ENCODE measurements at regions not wholly inside any gene's neighbourhood (a gene's known extent, or its start where the extent isn't known, plus 50 kb on each side); places are given as distances from the start of the nearest gene placed in this dataset.

GRCh38 chr2:118295592-118296390 is 207.5 kb downstream of the INSIG2 start:
- Histone ChIP-seq H3K4me3 (ENCODE audit: low read depth in 1 of 2, low read length in 2 of 2) (no peak overlapping the region), H3K9me3 (ENCODE audit: control insufficient read depth in 1 of 2, low read length in 2 of 2) (no peaks in the 10 kb centered on the region), H3K36me3 (ENCODE audit: control insufficient read depth in 1 of 2, insufficient read depth in 2 of 2, low read length in 2 of 2) (no peaks in the 10 kb centered on the region), H3K27ac (ENCODE audit: low read depth, low read length) (no peak overlapping the region), H3K9ac (ENCODE audit: low read depth in 1 of 2, low read length in 2 of 2) (no peak overlapping the region), H3K27me3 (ENCODE audit: control insufficient read depth in 1 of 2, insufficient read depth in 2 of 2, low read length in 2 of 2) (peaks cover 5% of the 10 kb centered on the region in 2 donors), H3K4me1 (ENCODE audit: control insufficient read depth in 1 of 2, insufficient read depth in 2 of 2, low read length in 2 of 2) (no peaks in the 10 kb centered on the region)

GRCh38 chr2:118294063-118294462 is 205.8 kb downstream of the INSIG2 start:
- no peaks in the 10 kb centered on the region for H3K4me1 ChIP-seq (ENCODE audit: control insufficient read depth in 1 of 2, insufficient read depth in 2 of 2, low read length in 2 of 2)
- H3K9me3 ChIP-seq (ENCODE audit: control insufficient read depth in 1 of 2, low read length in 2 of 2): no peaks in the 10 kb centered on the region
- H3K27ac ChIP-seq (ENCODE audit: low read depth, low read length): no peak overlapping the region
- H3K36me3 ChIP-seq (ENCODE audit: control insufficient read depth in 1 of 2, insufficient read depth in 2 of 2, low read length in 2 of 2): no peaks in the 10 kb centered on the region
- no peak overlapping the region for H3K9ac ChIP-seq (ENCODE audit: low read depth in 1 of 2, low read length in 2 of 2)
- H3K27me3 ChIP-seq (ENCODE audit: control insufficient read depth in 1 of 2, insufficient read depth in 2 of 2, low read length in 2 of 2): peaks cover 5% of the 10 kb centered on the region in 2 donors
- no peak overlapping the region for H3K4me3 ChIP-seq (ENCODE audit: low read depth in 1 of 2, low read length in 2 of 2)

DNA sequence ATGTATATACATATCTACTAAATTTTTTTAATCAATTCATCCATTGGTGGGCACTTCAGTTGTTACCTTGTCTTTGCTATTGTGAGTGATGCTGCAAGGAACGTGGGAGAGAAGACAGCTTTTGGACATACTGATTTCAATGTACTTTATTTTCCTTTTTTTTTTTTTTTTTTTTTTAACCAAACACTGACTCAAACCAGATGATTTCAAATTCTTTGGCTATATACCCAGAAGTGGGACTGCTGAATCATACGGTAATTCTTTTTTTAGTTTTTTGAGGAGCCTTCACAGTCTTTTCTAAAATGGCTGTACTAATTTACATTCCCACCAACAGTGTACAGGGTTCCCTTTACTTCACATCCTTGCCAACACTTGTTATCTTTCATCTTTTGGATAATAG is 204.7 kb downstream of the INSIG2 start:
- Histone ChIP-seq H3K9ac (ENCODE audit: low read depth in 1 of 2, low read length in 2 of 2) (no peak overlapping the region), H3K36me3 (ENCODE audit: control insufficient read depth in 1 of 2, insufficient read depth in 2 of 2, low read length in 2 of 2) (no peaks in the 10 kb centered on the region), H3K4me1 (ENCODE audit: control insufficient read depth in 1 of 2, insufficient read depth in 2 of 2, low read length in 2 of 2) (no peaks in the 10 kb centered on the region), H3K4me3 (ENCODE audit: low read depth in 1 of 2, low read length in 2 of 2) (no peak overlapping the region), H3K27ac (ENCODE audit: low read depth, low read length) (no peak overlapping the region), H3K27me3 (ENCODE audit: control insufficient read depth in 1 of 2, insufficient read depth in 2 of 2, low read length in 2 of 2) (peaks cover 5% of the 10 kb centered on the region in 2 donors), H3K9me3 (ENCODE audit: control insufficient read depth in 1 of 2, low read length in 2 of 2) (no peaks in the 10 kb centered on the region)

DNA sequence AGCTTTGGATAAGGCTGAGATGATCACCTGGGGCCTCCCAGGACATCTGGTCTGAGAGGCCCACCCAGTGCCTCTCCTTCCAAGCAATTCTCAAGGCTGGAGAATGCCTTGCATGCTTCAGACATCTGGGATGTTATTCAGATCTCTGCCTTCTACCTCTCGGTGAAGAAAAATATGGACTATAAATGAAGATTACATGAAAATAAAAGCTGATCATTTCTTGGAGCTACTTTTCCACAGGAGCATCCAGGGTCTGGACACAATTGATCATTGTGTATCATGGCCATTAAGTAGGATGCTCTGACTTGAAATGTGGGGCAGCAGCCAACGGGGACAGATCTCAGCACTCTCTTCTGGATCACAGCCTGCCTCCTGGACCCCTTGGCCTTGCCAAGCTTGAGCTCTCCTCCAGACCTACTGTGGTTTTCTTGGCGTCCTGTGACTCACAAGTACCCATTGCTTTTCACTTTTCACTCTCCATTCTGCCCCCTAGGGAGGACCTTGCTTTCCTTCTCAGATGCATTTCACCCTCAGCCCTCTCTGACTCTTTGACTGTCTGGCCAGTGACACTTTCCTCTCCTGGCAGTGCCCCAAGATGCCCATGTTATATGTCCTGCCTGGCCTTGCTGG is 203.1 kb downstream of the INSIG2 start:
- H3K36me3 ChIP-seq (ENCODE audit: control insufficient read depth in 1 of 2, insufficient read depth in 2 of 2, low read length in 2 of 2): no peaks in the 10 kb centered on the region
- no peak overlapping the region for H3K4me3 ChIP-seq (ENCODE audit: low read depth in 1 of 2, low read length in 2 of 2)
- H3K27me3 ChIP-seq (ENCODE audit: control insufficient read depth in 1 of 2, insufficient read depth in 2 of 2, low read length in 2 of 2): peaks cover 5% of the 10 kb centered on the region in 2 donors
- H3K9me3 ChIP-seq (ENCODE audit: control insufficient read depth in 1 of 2, low read length in 2 of 2): no peaks in the 10 kb centered on the region
- no peak overlapping the region for H3K9ac ChIP-seq (ENCODE audit: low read depth in 1 of 2, low read length in 2 of 2)
- H3K27ac ChIP-seq (ENCODE audit: low read depth, low read length): no peak overlapping the region
- no peaks in the 10 kb centered on the region for H3K4me1 ChIP-seq (ENCODE audit: control insufficient read depth in 1 of 2, insufficient read depth in 2 of 2, low read length in 2 of 2)

GRCh38 chr2:118290411-118291250 is 202.4 kb downstream of the INSIG2 start:
- Histone ChIP-seq H3K9ac (ENCODE audit: low read depth in 1 of 2, low read length in 2 of 2) (no peak overlapping the region), H3K4me1 (ENCODE audit: control insufficient read depth in 1 of 2, insufficient read depth in 2 of 2, low read length in 2 of 2) (no peaks in the 10 kb centered on the region), H3K27me3 (ENCODE audit: control insufficient read depth in 1 of 2, insufficient read depth in 2 of 2, low read length in 2 of 2) (peaks cover 2 to 5% of the 10 kb centered on the region in 2 donors), H3K9me3 (ENCODE audit: control insufficient read depth in 1 of 2, low read length in 2 of 2) (no peaks in the 10 kb centered on the region), H3K4me3 (ENCODE audit: low read depth in 1 of 2, low read length in 2 of 2) (no peak overlapping the region), H3K27ac (ENCODE audit: low read depth, low read length) (no peak overlapping the region), H3K36me3 (ENCODE audit: control insufficient read depth in 1 of 2, insufficient read depth in 2 of 2, low read length in 2 of 2) (no peaks in the 10 kb centered on the region)

GRCh38 chr2:118279005-118279404 is 190.7 kb downstream of the INSIG2 start:
- H3K4me1 ChIP-seq (ENCODE audit: control insufficient read depth in 1 of 2, insufficient read depth in 2 of 2, low read length in 2 of 2): no peaks in the 10 kb centered on the region
- H3K4me3 ChIP-seq (ENCODE audit: low read depth in 1 of 2, low read length in 2 of 2): no peak overlapping the region
- no peaks in the 10 kb centered on the region for H3K27me3 ChIP-seq (ENCODE audit: control insufficient read depth in 1 of 2, insufficient read depth in 2 of 2, low read length in 2 of 2)
- no peak overlapping the region for H3K9ac ChIP-seq (ENCODE audit: low read depth in 1 of 2, low read length in 2 of 2)
- no peak overlapping the region for H3K27ac ChIP-seq (ENCODE audit: low read depth, low read length)
- H3K9me3 ChIP-seq (ENCODE audit: control insufficient read depth in 1 of 2, low read length in 2 of 2): no peaks in the 10 kb centered on the region
- H3K36me3 ChIP-seq (ENCODE audit: control insufficient read depth in 1 of 2, insufficient read depth in 2 of 2, low read length in 2 of 2): no peaks in the 10 kb centered on the region

DNA sequence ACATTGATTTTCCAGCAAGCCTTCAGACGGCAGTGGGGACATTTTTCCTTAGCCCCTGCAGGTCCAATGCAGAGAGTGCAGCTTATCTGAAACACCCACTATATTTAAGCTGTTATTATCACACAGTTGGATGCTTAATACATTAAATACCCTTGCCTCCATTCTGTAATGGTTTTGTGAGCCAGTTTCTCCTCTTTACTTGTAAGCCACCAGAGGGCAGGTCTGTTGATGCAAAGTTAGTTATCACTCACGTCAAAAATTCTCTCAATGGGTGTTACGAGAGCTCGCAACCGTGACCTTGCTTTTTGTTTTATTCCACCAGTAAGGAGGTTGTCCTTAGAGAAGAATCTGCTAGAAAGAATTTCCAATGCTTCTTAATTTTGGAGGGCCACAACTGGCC is 189.8 kb downstream of the INSIG2 start:
- Histone ChIP-seq H3K27ac (ENCODE audit: low read depth, low read length) (no peak overlapping the region), H3K9ac (ENCODE audit: low read depth in 1 of 2, low read length in 2 of 2) (no peak overlapping the region), H3K4me3 (ENCODE audit: low read depth in 1 of 2, low read length in 2 of 2) (no peak overlapping the region), H3K27me3 (ENCODE audit: control insufficient read depth in 1 of 2, insufficient read depth in 2 of 2, low read length in 2 of 2) (no peaks in the 10 kb centered on the region), H3K9me3 (ENCODE audit: control insufficient read depth in 1 of 2, low read length in 2 of 2) (no peaks in the 10 kb centered on the region), H3K36me3 (ENCODE audit: control insufficient read depth in 1 of 2, insufficient read depth in 2 of 2, low read length in 2 of 2) (no peaks in the 10 kb centered on the region), H3K4me1 (ENCODE audit: control insufficient read depth in 1 of 2, insufficient read depth in 2 of 2, low read length in 2 of 2) (no peaks in the 10 kb centered on the region)

GRCh38 chr2:118274841-118275510 is 186.7 kb downstream of the INSIG2 start:
- no peak overlapping the region for H3K27ac ChIP-seq (ENCODE audit: low read depth, low read length)

GRCh38 chr2:118272391-118272790 is 184.1 kb downstream of the INSIG2 start:
- no peak overlapping the region for H3K4me3 ChIP-seq (ENCODE audit: low read depth in 1 of 2, low read length in 2 of 2)
- no peaks in the 10 kb centered on the region for H3K27me3 ChIP-seq (ENCODE audit: control insufficient read depth in 1 of 2, insufficient read depth in 2 of 2, low read length in 2 of 2)
- no peak overlapping the region for H3K27ac ChIP-seq (ENCODE audit: low read depth, low read length)
- no peaks in the 10 kb centered on the region for H3K36me3 ChIP-seq (ENCODE audit: control insufficient read depth in 1 of 2, insufficient read depth in 2 of 2, low read length in 2 of 2)
- H3K9me3 ChIP-seq (ENCODE audit: control insufficient read depth in 1 of 2, low read length in 2 of 2): no peaks in the 10 kb centered on the region
- no peaks in the 10 kb centered on the region for H3K4me1 ChIP-seq (ENCODE audit: control insufficient read depth in 1 of 2, insufficient read depth in 2 of 2, low read length in 2 of 2)
- no peak overlapping the region for H3K9ac ChIP-seq (ENCODE audit: low read depth in 1 of 2, low read length in 2 of 2)

More at GRCh38 chr2:118274841-118275510, 186.7 kb downstream of the INSIG2 start:
- Histone ChIP-seq H3K9me3 (ENCODE audit: control insufficient read depth in 1 of 2, low read length in 2 of 2) (no peaks in the 10 kb centered on the region), H3K36me3 (ENCODE audit: control insufficient read depth in 1 of 2, insufficient read depth in 2 of 2, low read length in 2 of 2) (no peaks in the 10 kb centered on the region), H3K4me3 (ENCODE audit: low read depth in 1 of 2, low read length in 2 of 2) (no peak overlapping the region), H3K4me1 (ENCODE audit: control insufficient read depth in 1 of 2, insufficient read depth in 2 of 2, low read length in 2 of 2) (no peaks in the 10 kb centered on the region), H3K9ac (ENCODE audit: low read depth in 1 of 2, low read length in 2 of 2) (no peak overlapping the region), H3K27me3 (ENCODE audit: control insufficient read depth in 1 of 2, insufficient read depth in 2 of 2, low read length in 2 of 2) (no peaks in the 10 kb centered on the region)
